ENCODE measurements at regions not wholly inside any gene's neighbourhood (a gene's known extent, or its start where the extent isn't known, plus 50 kb on each side); places are given as distances from the start of the nearest gene placed in this dataset.

DNA sequence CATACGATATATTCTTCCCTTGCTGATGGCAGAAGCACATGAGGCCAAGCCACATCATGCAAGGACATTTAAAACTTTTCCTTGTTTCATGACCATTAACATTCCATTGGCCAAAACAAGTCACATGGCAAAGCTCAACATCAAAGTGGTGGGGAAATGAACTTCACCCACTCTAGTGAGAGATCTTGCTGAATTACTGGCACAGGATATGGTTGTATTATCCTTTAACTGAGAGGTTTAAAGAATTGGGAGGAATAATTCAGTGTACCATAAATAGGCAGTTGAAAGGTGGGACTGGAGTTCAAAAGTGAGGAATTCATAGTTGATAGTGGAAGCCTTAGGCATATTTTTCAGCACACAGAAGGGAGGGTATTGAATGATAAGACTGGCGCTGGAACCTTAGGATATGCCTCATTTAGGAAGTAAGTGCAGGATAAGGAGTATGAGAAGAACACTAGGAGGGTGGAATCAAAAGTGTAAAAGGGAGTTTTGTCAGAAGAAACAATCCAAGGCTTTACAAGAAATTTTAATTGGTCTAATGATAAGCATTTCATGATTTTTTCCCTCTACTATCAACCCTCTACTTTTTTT is 398.8 kb downstream of the C12orf75 start:
- no peak for ATAC-seq (ENCODE audit: low FRiP score)
- TF ChIP-seq, protein P1, sequence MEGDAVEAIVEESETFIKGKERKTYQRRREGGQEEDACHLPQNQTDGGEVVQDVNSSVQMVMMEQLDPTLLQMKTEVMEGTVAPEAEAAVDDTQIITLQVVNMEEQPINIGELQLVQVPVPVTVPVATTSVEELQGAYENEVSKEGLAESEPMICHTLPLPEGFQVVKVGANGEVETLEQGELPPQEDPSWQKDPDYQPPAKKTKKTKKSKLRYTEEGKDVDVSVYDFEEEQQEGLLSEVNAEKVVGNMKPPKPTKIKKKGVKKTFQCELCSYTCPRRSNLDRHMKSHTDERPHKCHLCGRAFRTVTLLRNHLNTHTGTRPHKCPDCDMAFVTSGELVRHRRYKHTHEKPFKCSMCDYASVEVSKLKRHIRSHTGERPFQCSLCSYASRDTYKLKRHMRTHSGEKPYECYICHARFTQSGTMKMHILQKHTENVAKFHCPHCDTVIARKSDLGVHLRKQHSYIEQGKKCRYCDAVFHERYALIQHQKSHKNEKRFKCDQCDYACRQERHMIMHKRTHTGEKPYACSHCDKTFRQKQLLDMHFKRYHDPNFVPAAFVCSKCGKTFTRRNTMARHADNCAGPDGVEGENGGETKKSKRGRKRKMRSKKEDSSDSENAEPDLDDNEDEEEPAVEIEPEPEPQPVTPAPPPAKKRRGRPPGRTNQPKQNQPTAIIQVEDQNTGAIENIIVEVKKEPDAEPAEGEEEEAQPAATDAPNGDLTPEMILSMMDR (IDR thresholded peaks at IDR 0.05): no peak
- DNase-seq (ENCODE audit: low spot score): no peak

DNA sequence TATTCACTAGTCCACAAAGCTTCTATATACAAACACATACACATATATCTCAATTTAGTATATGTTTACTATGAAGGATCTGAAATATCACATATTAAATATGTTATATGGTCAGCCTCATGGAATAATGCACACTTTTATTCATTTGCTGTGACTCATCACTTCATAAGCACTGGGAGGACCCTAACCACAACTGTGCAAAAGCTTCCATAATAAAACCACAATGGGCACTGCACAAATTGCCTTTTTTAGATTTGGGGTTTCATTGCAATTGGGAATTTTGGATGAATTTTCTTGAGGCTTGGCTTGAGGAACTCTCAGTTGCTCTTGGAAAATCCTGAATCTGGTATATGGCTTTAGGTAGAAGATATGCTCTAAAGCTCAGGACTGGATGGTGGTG is 399.4 kb downstream of the C12orf75 start:
- no peak for ATAC-seq (ENCODE audit: low FRiP score)
- TF ChIP-seq, protein P1 (IDR thresholded peaks at IDR 0.05): no peak

DNA sequence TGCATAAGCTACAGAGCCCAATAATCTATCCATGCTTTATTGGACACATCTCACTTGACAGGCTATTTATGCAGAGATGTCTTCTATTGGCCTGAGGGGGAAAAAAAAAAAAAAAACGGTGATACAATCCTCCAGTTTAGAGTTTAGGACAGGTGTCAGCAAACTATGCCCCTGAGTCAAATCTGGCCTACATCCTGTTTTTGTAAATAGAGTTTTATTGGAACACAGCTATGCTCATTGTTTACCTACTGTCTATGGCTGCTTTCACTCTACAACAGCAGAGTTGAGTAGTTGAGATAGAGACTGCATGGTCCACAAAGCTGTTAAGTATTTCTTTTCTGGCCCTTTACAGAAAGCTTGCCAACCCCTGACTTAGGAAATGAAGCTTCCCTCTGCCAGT is 403.1 kb downstream of the C12orf75 start:
- ATAC-seq (ENCODE audit: low FRiP score) (no peak), DNase-seq (ENCODE audit: low spot score) (no peak)
- TF ChIP-seq, protein P1 (IDR thresholded peaks at IDR 0.05): no peak

More for the DNA sequence above, 399.4 kb downstream of the C12orf75 start:
- no peak for DNase-seq (ENCODE audit: low spot score)

DNA sequence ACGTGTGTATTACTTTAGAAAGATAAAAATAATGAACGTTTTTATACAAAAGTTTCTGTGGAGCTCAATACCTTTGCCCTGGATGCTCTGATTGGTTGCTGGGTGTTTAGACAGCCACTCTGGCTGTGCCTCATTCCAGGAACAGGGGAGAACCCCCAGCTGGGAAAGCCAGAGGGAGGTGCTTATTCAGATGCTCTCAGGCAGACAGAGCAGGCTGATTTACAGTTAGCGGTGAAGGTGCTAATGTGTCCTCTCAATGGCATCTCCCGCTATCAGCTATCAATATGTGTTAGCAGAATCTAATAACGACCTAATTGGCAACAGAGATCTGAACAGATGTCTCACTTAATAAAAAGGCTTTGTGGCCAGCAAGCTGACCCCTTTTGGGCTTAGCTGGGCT is 402.3 kb downstream of the NUAK1 start:
- ATAC-seq (ENCODE audit: low FRiP score): no peak
- TF ChIP-seq, protein P1 (IDR thresholded peaks at IDR 0.05): no peak
- DNase-seq (ENCODE audit: low spot score): no peak

DNA sequence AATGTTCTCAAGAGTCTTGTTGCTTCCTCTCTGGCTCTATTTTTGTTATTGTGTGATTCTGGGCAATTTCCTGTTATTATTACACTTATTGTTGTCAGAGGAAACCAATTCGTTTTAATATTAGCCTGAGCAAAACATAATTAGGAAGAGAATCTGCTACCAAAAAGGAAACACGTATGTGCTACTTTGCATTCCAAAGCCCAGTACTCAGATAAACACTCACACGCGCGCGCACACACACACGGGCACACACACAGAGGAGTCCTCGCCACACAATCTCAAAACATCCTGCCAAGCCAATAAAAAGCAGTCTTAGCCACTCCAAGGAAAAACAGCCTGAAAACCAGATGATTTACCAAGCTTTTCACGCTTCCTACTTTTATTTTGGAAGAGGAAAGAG is 400.7 kb downstream of the NUAK1 start:
- TF ChIP-seq, protein P1 (IDR thresholded peaks at IDR 0.05): no peak
- no peak for DNase-seq (ENCODE audit: low spot score)
- ATAC-seq (ENCODE audit: low FRiP score): no peak

DNA sequence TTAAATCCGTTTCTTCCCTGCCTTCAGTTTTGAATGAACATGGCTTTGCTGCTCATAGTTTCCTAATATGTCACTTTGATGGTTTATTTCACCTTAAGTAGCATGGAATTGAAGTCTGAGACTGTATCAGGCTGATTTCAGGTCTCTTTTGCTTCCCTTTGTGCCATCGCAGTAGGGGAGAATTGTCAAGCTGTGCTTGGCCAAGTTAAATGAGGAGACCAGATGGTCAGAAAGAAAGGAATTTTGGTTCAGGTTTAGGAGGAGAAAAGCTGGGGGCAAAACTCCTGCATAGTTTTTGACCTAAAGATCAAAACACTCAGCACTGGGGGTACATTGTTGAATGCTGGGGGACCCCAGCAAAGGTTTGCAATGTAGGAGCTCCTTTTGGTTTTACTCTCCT is 398.4 kb downstream of the NUAK1 start:
- no peak for DNase-seq (ENCODE audit: low spot score)
- ATAC-seq (ENCODE audit: low FRiP score): no peak
- TF ChIP-seq, protein P1 (IDR thresholded peaks at IDR 0.05): no peak

DNA sequence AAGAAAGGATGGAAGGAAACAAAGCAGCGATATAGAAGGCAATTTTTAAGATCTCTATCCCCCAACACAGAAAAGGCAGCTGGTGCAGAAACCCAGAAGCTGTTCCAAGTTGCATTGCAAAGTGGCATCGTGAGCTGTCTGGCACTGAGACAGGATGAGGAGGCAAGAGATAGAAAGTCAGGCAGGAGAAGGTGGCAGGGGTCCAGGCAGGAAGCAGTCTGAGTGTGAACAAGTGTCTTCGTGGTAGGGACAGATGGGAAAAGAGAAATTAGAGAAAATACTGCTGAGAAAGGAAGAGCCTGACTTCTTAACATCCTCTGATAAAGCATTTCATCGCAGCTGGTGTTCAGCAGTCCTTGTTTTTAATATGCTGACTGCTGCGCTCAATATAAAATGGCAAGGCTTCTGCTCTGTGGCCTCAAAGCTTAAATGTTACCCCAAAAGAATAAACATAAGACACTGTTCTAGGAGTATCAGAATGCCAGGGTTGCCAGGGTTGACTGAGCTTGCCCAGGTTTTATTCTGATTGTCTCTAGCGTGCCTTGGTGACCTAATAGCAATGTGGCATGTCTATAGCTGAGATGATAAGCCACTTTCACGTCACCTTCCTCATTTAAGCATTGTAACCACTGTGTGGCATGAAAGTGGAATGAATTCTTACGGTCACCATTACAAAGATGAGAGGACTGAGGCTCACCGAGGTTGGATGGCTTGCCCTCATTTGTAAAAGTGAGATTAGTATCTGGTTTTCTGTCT is 397.6 kb downstream of the NUAK1 start:
- ATAC-seq (ENCODE audit: low FRiP score): no peak
- no peak for DNase-seq (ENCODE audit: low spot score)
- TF ChIP-seq, protein P1 (IDR thresholded peaks at IDR 0.05): no peak

All from omental fat pad (tissue), 3 donors.